SU-DHL-6 (cell line): ENCODE measurements at regions not wholly inside any gene's neighbourhood (a gene's known extent, or its start where the extent isn't known, plus 50 kb on each side); places are given as distances from the start of the nearest gene placed in this dataset.
"Not testable (repeated sequence)": the region's sequence is repeated elsewhere in the genome, so short reads cannot be mapped to it uniquely, and the experiment has no call there.

ENCODE experiments used
- H2AFZ ChIP-seq: fragments of 200-600 bp; sonication (generic); 2 replicates; pipeline ENCODE4 v1.6.1; 2014; ENCODE audit warnings: low read depth, mild to moderate bottlenecking, moderate library complexity, mixed read lengths, antibody characterized with exemption, low read length; ENCODE audit not compliant: severe bottlenecking
- H3F3A ChIP-seq: fragments of 200-600 bp; shearing (Covaris generic); 2 replicates; pipeline ENCODE4 v1.6.0; 2016; ENCODE audit warnings: antibody characterized with exemption, mild to moderate bottlenecking; ENCODE audit not compliant: insufficient read depth
- H3K27ac ChIP-seq: fragments of 200-600 bp; sonication (generic); 2 replicates; pipeline ENCODE4 v1.5.1; 2016; ENCODE audit warnings: low read depth, mild to moderate bottlenecking, low read length, moderate library complexity, mixed read lengths
- H3K27me3 ChIP-seq: fragments of 200-600 bp; sonication (generic), shearing (Covaris generic); 2 replicates; pipeline ENCODE4 v1.6.0; 2014; ENCODE audit warnings: mild to moderate bottlenecking, low read length
- H3K36me3 ChIP-seq: fragments of 200-600 bp; sonication (generic); 2 replicates; pipeline ENCODE4 v1.6.1; 2014; ENCODE audit warnings: mild to moderate bottlenecking, low read length, mixed read lengths
- H3K4me2 ChIP-seq: fragments of 300-600, 200-600 bp; shearing (Covaris generic), sonication (generic); 2 replicates; pipeline ENCODE4 v1.6.0; 2014; ENCODE audit warnings: low read length, low read depth, mild to moderate bottlenecking; ENCODE audit not compliant: poor library complexity, severe bottlenecking
- H3K4me3 ChIP-seq: fragments of 200-600 bp; sonication (generic); 2 replicates; pipeline ENCODE4 v1.5.1; 2014; ENCODE audit warnings: antibody characterized with exemption, low read length, mild to moderate bottlenecking, mixed read lengths; ENCODE audit not compliant: insufficient read depth, poor library complexity, severe bottlenecking
- H3K79me2 ChIP-seq: fragments of 200-600 bp; sonication (generic); 2 replicates; pipeline ENCODE4 v1.6.1; 2014; ENCODE audit warnings: mild to moderate bottlenecking, low read length, moderate library complexity; ENCODE audit not compliant: insufficient read depth
- H3K9ac ChIP-seq: fragments of 200-600 bp; sonication (generic); 2 replicates; pipeline ENCODE4 v1.7.0; 2014; ENCODE audit warnings: mild to moderate bottlenecking, low read length
- H3K9me2 ChIP-seq: fragments of 200-600 bp; sonication (generic); replicated peaks from 2 replicates; pipeline ENCODE4 v1.6.1; 2014; ENCODE audit warnings: low read length; ENCODE audit not compliant: insufficient read depth
- H3K9me3 ChIP-seq: fragments of 200-600 bp; sonication (generic); 2 replicates; pipeline ENCODE4 v1.6.1; 2014; ENCODE audit warnings: low read length, mixed read lengths; ENCODE audit not compliant: insufficient read depth
- H4K20me1 ChIP-seq: fragments of 200-600 bp; sonication (generic); 2 replicates; pipeline ENCODE4 v1.6.1; 2014; ENCODE audit warnings: low read depth, mild to moderate bottlenecking, antibody characterized with exemption, low read length, moderate library complexity, mixed read lengths
- EZH2phosphoT487 ChIP-seq: fragments of 200-600 bp; sonication (generic), shearing (Covaris generic); conservative IDR thresholded peaks from 2 replicates; pipeline ENCODE4 v1.6.1; 2018; ENCODE audit warnings: mild to moderate bottlenecking, antibody characterized with exemption, low read length, moderate library complexity, mixed read lengths
- TF ChIP-seq, protein P1 (sequence below): fragments of 200-600 bp; sonication (generic); IDR thresholded peaks from one replicate; pipeline ENCODE4 v1.5.1; 2017; ENCODE audit warnings: antibody characterized with exemption, mild to moderate bottlenecking, low read length, moderate library complexity; ENCODE audit not compliant: insufficient read depth, poor library complexity, severe bottlenecking

DNA sequence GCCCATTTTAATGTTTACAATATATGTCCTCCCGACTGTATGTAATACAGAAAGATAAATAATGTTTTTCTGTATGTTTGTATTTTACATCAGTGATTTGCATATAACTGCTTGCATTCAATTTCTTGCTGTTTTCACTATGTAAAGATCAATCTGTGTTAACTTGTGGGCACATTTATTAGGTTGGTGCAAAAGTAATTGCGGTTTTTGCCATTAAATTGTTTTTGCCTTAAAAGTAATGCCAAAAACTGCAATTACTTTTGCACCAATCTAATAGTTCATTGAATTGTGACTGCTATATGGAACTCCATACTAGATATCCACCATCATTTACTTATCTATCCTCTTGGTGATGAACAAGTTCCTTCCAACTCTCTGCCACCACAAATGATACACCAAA is 73.9 kb upstream of the SRD5A3 start:
- Histone ChIP-seq H3F3A (no peaks in the 10 kb centered on the region), H3K27me3 (no peaks in the 10 kb centered on the region), H3K79me2 (no peaks in the 10 kb centered on the region), H3K9me2 (no peaks in the 10 kb centered on the region), H3K27ac (no peak overlapping the region), H3K36me3 (no peaks in the 10 kb centered on the region), H3K4me2 (no peak overlapping the region), H4K20me1 (no peaks in the 10 kb centered on the region), H3K4me3 (no peak overlapping the region), H2AFZ (no peak overlapping the region), H3K9me3 (no peaks in the 10 kb centered on the region), H3K9ac (no peak overlapping the region)
- no peak for TF ChIP-seq EZH2phosphoT487
- TF ChIP-seq, protein P1, sequence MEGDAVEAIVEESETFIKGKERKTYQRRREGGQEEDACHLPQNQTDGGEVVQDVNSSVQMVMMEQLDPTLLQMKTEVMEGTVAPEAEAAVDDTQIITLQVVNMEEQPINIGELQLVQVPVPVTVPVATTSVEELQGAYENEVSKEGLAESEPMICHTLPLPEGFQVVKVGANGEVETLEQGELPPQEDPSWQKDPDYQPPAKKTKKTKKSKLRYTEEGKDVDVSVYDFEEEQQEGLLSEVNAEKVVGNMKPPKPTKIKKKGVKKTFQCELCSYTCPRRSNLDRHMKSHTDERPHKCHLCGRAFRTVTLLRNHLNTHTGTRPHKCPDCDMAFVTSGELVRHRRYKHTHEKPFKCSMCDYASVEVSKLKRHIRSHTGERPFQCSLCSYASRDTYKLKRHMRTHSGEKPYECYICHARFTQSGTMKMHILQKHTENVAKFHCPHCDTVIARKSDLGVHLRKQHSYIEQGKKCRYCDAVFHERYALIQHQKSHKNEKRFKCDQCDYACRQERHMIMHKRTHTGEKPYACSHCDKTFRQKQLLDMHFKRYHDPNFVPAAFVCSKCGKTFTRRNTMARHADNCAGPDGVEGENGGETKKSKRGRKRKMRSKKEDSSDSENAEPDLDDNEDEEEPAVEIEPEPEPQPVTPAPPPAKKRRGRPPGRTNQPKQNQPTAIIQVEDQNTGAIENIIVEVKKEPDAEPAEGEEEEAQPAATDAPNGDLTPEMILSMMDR = no peak

DNA sequence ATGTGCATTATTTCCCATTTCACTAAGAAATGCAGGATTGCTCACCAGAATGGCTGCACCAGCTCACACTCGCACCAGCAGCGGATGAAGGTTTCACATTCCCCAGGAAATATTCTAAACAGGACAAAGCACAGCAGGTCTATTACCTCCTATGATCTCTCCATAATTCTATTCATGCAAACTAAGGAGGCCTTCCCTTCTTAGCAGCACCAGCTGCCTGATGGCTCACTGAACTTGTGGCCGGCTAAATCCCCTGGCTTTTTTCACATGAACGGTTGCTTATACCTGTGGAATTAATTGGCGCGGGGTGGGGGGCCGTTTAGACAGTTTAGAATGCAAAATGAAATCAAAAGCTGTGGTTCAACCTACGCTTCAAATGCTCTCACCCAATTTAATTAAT is 73.5 kb upstream of the SRD5A3 start:
- H3K27ac ChIP-seq = no peak overlapping the region
- H2AFZ ChIP-seq = no peak overlapping the region
- H3K36me3 ChIP-seq = no peaks in the 10 kb centered on the region
- H3K9me2 ChIP-seq = no peaks in the 10 kb centered on the region
- no peak for TF ChIP-seq EZH2phosphoT487
- TF ChIP-seq, protein P1 = no peak
- no peaks in the 10 kb centered on the region for H4K20me1 ChIP-seq
- no peaks in the 10 kb centered on the region for H3K79me2 ChIP-seq
- no peak overlapping the region for H3K4me2 ChIP-seq
- H3K9me3 ChIP-seq = no peaks in the 10 kb centered on the region
- no peak overlapping the region for H3K9ac ChIP-seq
- no peaks in the 10 kb centered on the region for H3F3A ChIP-seq
- H3K4me3 ChIP-seq = no peak overlapping the region
- no peaks in the 10 kb centered on the region for H3K27me3 ChIP-seq

DNA sequence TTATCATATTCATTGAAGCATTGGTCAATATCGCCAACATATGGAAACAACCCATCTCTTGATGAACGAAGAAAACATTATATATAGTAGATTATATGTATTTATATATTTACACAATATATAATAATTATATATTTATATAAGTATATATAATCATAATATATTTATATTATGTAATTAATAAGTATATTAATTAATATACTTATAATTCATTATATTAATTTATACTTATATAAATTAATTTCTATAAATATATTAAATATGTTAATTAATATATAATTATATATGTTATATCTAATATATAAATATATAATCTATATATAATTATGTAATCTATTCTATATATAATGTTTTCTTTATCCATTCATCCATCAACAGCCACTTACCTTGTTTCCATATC is 69.0 kb upstream of the SRD5A3 start:
- Histone ChIP-seq H3K9ac (no peak overlapping the region), H4K20me1 (no peaks in the 10 kb centered on the region), H3K27ac (no peak overlapping the region), H3K9me2 (no peaks in the 10 kb centered on the region), H3K36me3 (no peaks in the 10 kb centered on the region), H3K27me3 (no peaks in the 10 kb centered on the region), H3K9me3 (no peaks in the 10 kb centered on the region), H3K4me3 (no peak overlapping the region), H3K79me2 (no peaks in the 10 kb centered on the region), H3K4me2 (no peak overlapping the region), H2AFZ (no peak overlapping the region), H3F3A (no peaks in the 10 kb centered on the region)
- TF ChIP-seq, protein P1 = no peak
- TF ChIP-seq EZH2phosphoT487 = no peak

DNA sequence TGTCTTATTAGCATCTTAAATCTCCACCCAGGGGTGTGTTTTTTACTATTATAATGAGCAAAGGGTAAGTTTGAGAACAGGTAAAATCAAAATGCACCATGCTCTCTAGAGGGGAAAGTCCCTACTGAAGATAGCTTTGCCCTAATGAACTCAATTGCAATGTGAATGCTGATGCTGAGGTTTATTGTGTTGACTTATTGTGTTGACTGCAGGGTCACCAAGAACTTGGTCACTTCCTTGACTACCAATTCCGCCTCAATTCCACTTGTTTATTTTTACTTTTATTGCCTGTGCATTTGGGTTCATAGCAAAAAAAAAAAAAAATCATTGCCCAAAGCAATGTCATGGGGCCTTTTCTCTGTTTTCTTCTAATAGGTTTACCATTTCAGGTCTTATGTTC is 67.7 kb upstream of the SRD5A3 start:
- Histone ChIP-seq H3K9me3 (no peaks in the 10 kb centered on the region), H3K9me2 (no peaks in the 10 kb centered on the region), H3K36me3 (no peaks in the 10 kb centered on the region), H3K27me3 (no peaks in the 10 kb centered on the region), H3K4me3 (no peak overlapping the region), H3F3A (no peaks in the 10 kb centered on the region), H3K4me2 (no peak overlapping the region), H2AFZ (no peak overlapping the region), H3K27ac (no peak overlapping the region), H4K20me1 (no peaks in the 10 kb centered on the region), H3K79me2 (no peaks in the 10 kb centered on the region), H3K9ac (no peak overlapping the region)
- no peak for TF ChIP-seq EZH2phosphoT487
- TF ChIP-seq, protein P1 = no peak

DNA sequence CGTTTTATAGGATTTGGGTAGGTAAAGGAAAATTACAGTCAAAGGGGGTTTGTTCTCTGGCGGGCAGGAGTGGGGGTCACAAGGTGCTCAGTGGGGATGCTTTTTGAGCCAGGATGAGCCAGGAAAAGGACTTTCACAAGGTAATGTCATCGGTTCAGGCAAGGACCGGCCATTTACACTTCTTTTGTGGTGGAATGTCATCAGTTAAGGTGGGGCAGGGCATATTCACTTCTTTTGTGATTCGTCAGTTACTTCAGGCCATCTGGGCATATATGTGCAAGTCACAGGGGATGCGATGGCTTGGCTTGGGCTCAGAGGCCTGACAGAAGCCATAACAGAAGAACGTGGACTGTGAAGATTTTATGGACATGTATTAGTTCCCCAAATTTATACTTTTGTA is 65.6 kb upstream of the SRD5A3 start:
- not testable (repeated sequence) for H3K27ac ChIP-seq, H3F3A ChIP-seq, H3K9me3 ChIP-seq, H3K79me2 ChIP-seq, H3K9ac ChIP-seq, H3K4me3 ChIP-seq, H3K4me2 ChIP-seq, H3K36me3 ChIP-seq, H2AFZ ChIP-seq, H4K20me1 ChIP-seq, H3K9me2 ChIP-seq, H3K27me3 ChIP-seq
